WI38 (cell line): ENCODE measurements at regions not wholly inside any gene's neighbourhood (a gene's known extent, or its start where the extent isn't known, plus 50 kb on each side); places are given as distances from the start of the nearest gene placed in this dataset.

Experiments
- H3K4me3 ChIP-seq: 2 replicates; pipeline ENCODE4 v1.5.1; 2011; ENCODE audit warnings: low read depth, mild to moderate bottlenecking, control low read depth, low read length
- CTCF ChIP-seq: IDR thresholded peaks from 2 replicates; pipeline ENCODE4 v1.5.1; 2012; ENCODE audit warnings: low read depth, mild to moderate bottlenecking, control low read depth, low read length

- H3K4me3 ChIP-seq, result no peak overlapping the region
- no peak for TF ChIP-seq CTCF
These were observed 338.1 kb upstream of the SLIT2 start for GRCh38 chr4:19913650-19914049.

- no peak overlapping the region for H3K4me3 ChIP-seq
- no peak for TF ChIP-seq CTCF
These were observed 340.7 kb upstream of the SLIT2 start for GRCh38 chr4:19910861-19911525.

GRCh38 chr4:19905024-19905423 is 346.7 kb upstream of the SLIT2 start:
- no peak for TF ChIP-seq CTCF
- no peak overlapping the region for H3K4me3 ChIP-seq

DNA sequence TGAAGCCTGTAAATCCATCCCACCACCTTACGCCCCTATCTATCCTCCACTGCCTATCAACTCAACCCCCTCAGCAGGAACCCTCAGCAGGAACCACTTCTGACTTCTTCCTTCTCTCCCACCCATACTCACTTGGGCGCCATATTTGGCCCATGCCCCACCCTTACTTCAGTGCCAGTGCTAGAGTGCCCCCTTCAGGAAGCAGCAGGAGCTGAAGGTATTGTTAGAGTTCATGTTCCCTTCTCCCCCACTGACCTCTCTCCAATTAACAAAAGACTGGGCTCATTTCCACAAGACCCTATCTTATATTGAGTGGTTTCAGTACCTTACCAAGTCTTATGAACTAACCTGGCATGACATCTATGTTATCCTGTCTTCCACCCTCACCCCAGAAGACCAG is 363.1 kb upstream of the SLIT2 start:
- TF ChIP-seq CTCF, result no peak

GRCh38 chr4:19883841-19884240 is 367.9 kb upstream of the SLIT2 start:
- no peak overlapping the region for H3K4me3 ChIP-seq
- no peak for TF ChIP-seq CTCF

More for the DNA sequence above, 363.1 kb upstream of the SLIT2 start:
- no peak overlapping the region for H3K4me3 ChIP-seq

DNA sequence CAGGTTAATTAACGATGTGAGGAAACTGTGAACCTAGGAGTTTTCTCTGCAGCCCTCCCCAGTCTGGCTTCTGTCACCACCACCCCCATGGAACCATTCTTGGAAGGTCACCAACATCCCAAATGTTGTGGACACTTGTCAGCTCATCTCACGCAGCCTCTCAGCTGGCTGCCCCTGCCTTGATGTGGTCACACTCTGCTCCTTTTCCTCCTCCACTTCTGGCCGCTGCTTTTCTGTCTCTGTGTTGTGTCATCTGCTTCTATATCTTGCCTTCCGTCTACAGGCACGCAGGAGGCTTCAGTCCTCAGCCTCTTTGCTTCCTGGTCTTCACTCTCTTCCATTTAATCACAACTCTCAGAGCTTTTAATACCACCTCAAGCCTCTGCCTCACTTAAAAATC is 371.5 kb upstream of the SLIT2 start:
- TF ChIP-seq CTCF, result no peak
- no peak overlapping the region for H3K4me3 ChIP-seq

- TF ChIP-seq CTCF, result no peak
- H3K4me3 ChIP-seq, result no peak overlapping the region
These were observed 372.4 kb upstream of the SLIT2 start for GRCh38 chr4:19879330-19879729.
